ENCODE measurements at regions not wholly inside any gene's neighbourhood (a gene's known extent, or its start where the extent isn't known, plus 50 kb on each side); places are given as distances from the start of the nearest gene placed in this dataset.

GRCh38 chr12:28961948-28962384 is 187.1 kb upstream of the FAR2 start:
- H3K4me3 ChIP-seq (ENCODE audit: low read depth, low read length): no peak overlapping the region
- TF ChIP-seq, protein P1, sequence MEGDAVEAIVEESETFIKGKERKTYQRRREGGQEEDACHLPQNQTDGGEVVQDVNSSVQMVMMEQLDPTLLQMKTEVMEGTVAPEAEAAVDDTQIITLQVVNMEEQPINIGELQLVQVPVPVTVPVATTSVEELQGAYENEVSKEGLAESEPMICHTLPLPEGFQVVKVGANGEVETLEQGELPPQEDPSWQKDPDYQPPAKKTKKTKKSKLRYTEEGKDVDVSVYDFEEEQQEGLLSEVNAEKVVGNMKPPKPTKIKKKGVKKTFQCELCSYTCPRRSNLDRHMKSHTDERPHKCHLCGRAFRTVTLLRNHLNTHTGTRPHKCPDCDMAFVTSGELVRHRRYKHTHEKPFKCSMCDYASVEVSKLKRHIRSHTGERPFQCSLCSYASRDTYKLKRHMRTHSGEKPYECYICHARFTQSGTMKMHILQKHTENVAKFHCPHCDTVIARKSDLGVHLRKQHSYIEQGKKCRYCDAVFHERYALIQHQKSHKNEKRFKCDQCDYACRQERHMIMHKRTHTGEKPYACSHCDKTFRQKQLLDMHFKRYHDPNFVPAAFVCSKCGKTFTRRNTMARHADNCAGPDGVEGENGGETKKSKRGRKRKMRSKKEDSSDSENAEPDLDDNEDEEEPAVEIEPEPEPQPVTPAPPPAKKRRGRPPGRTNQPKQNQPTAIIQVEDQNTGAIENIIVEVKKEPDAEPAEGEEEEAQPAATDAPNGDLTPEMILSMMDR (conservative IDR thresholded peaks at IDR 0.05; ENCODE audit: low read depth, low read length): no peak
- peak; percentile 38 for DNase-seq (ENCODE audit: low read depth)

GRCh38 chr12:28963554-28963953 is 185.5 kb upstream of the FAR2 start:
- no peak overlapping the region for H3K4me3 ChIP-seq (ENCODE audit: low read depth, low read length)
- TF ChIP-seq, protein P1 (conservative IDR thresholded peaks at IDR 0.05; ENCODE audit: low read depth, low read length): peak; percentile 70
- peak; percentile 76 for DNase-seq (ENCODE audit: low read depth)

DNA sequence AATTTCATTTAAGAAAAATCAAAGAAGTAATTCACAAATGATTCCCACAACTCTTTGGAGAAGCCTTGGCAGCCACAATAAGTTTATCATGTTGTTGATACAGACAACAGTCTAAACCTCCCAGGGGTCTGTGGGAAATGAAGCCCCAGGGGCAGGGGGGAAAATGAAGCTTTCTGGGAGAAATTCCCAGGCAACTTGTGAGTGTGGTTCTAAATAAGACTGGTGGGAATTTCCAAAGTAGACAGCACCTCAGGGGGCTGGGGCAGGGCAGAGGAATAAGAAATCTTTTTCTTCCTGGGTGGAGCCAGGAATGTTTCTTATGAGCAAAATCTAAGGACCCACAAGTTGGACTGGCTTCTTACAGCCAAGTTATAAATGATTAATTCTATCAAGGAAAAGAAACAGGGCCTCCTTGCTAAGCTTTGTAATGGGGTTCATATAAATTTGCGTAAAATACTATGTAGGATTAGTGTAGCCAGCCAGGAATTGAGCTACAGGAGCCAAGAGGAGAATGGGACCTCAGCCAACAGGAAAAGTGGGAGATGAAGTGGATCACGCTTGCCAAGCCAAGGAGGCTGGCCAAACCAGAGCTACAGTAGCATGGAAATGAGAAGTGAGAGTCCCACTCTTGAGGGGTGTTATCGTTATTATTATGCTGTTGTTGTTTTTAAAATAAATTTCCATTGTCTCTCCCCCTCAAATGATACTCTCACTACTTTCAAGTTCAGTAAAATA is 182.9 kb upstream of the FAR2 start:
- TF ChIP-seq, protein P1 (conservative IDR thresholded peaks at IDR 0.05; ENCODE audit: low read depth, low read length): no peak
- DNase-seq (ENCODE audit: low read depth): peak; percentile 13
- no peak overlapping the region for H3K4me3 ChIP-seq (ENCODE audit: low read depth, low read length)

GRCh38 chr12:28967426-28967825 is 181.7 kb upstream of the FAR2 start:
- TF ChIP-seq, protein P1 (conservative IDR thresholded peaks at IDR 0.05; ENCODE audit: low read depth, low read length): no peak
- DNase-seq (ENCODE audit: low read depth): no peak

GRCh38 chr12:28973491-28973890 is 175.6 kb upstream of the FAR2 start:
- DNase-seq (ENCODE audit: low read depth): no peak

More at GRCh38 chr12:28967426-28967825, 181.7 kb upstream of the FAR2 start:
- no peak overlapping the region for H3K4me3 ChIP-seq (ENCODE audit: low read depth, low read length)

GRCh38 chr12:28974166-28974565 is 174.9 kb upstream of the FAR2 start:
- TF ChIP-seq, protein P1 (conservative IDR thresholded peaks at IDR 0.05; ENCODE audit: low read depth, low read length): no peak
- no peak overlapping the region for H3K4me3 ChIP-seq (ENCODE audit: low read depth, low read length)
- peak; percentile 73 for DNase-seq (ENCODE audit: low read depth)

More at GRCh38 chr12:28973491-28973890, 175.6 kb upstream of the FAR2 start:
- TF ChIP-seq, protein P1 (conservative IDR thresholded peaks at IDR 0.05; ENCODE audit: low read depth, low read length): no peak
- H3K4me3 ChIP-seq (ENCODE audit: low read depth, low read length): no peak overlapping the region

GRCh38 chr12:28974883-28975282 is 174.2 kb upstream of the FAR2 start:
- H3K4me3 ChIP-seq (ENCODE audit: low read depth, low read length): no peak overlapping the region
- DNase-seq (ENCODE audit: low read depth): no peak
- TF ChIP-seq, protein P1 (conservative IDR thresholded peaks at IDR 0.05; ENCODE audit: low read depth, low read length): no peak

Measured in choroid plexus epithelial cell (primary cell).